ENCODE measurements at regions not wholly inside any gene's neighbourhood (a gene's known extent, or its start where the extent isn't known, plus 50 kb on each side); places are given as distances from the start of the nearest gene placed in this dataset.

GRCh38 chr5:63125392-63125791 lies 546.8 kb downstream of the LRRC70 start:
- no peak overlapping the region for H3K4ac ChIP-seq (ENCODE audit: low read depth, low read length)
- H2BK5ac ChIP-seq (ENCODE audit: low read depth, low read length, poor library complexity, severe bottlenecking): no peak overlapping the region
- H3K9me3 ChIP-seq (ENCODE audit: control insufficient read depth, insufficient read depth, low read length): 0 out of 2 replicates have a peak, but pooled peaks cover 2% of the 10 kb centered on the region
- ChIA-PET POLR2A (ENCODE audit: unreplicated experiment) (no interaction called here), CTCF (interaction anchor here (1.0 kb wide), 1 partner anchor 155 kb away, joined by 4 read pairs; no protein-coding TSS in a partner anchor)
- no peak overlapping the region for H2BK15ac ChIP-seq (ENCODE audit: low read depth, low read length)
- H3K27ac ChIP-seq (ENCODE audit: insufficient read depth, low read length): no peak overlapping the region
- H3K14ac ChIP-seq (replicated peaks; ENCODE audit: low read depth, low read length): no peak overlapping the region
- no peak overlapping the region for H4K8ac ChIP-seq (ENCODE audit: low read depth in 2 of 2, low read length in 2 of 2)
- BruUV-seq (replicated peaks): no TSS peak
- in situ Hi-C loops (cut with MboI; ENCODE audit: low sequenced_read_pairs) (no loop called here), dilution Hi-C loops (cut with HindIII; ENCODE audit: low sequenced_read_pairs, unreplicated experiment) (no loop called here), intact Hi-C loops (cut with micrococcal nuclease) (no loop called here)
- DNase-seq (no peak), ATAC-seq (ENCODE audit: low read depth) (no peak)
- no peak overlapping the region for H3K23ac ChIP-seq (ENCODE audit: low read depth, low read length)
- H2AK5ac ChIP-seq (ENCODE audit: low read depth, low read length): no peak overlapping the region
- H3K36me3 ChIP-seq (ENCODE audit: control insufficient read depth, insufficient read depth, low read length): no peaks in the 10 kb centered on the region
- no peak overlapping the region for H4K91ac ChIP-seq (ENCODE audit: insufficient read depth, low read depth, low read length)
- H2BK20ac ChIP-seq (ENCODE audit: low read depth, low read length): no peak overlapping the region
- no peak for TF ChIP-seq POLR2A (IDR thresholded peaks at IDR 0.05; ENCODE audit: low read depth, low read length)
- TF ChIP-seq USF2 (IDR thresholded peaks at IDR 0.05; ENCODE audit: low read depth, low read length): no peak
- TF ChIP-seq MAZ (IDR thresholded peaks at IDR 0.05; ENCODE audit: borderline replicate concordance, low read depth, low read length): no peak
- TF ChIP-seq CEBPB (IDR thresholded peaks at IDR 0.05; ENCODE audit: low read depth, low read length): no peak
- TF ChIP-seq RFX5 (IDR thresholded peaks at IDR 0.05; ENCODE audit: low read depth, low read length): no peak
- no peak for TF ChIP-seq SMC3 (IDR thresholded peaks at IDR 0.05; ENCODE audit: low read depth, low read length)
- no peak for TF ChIP-seq FOS (IDR thresholded peaks at IDR 0.05; ENCODE audit: low read depth, low read length)
- TF ChIP-seq ELK1 (IDR thresholded peaks at IDR 0.05; ENCODE audit: borderline replicate concordance, low read depth, low read length): no peak
- no peak for TF ChIP-seq RCOR1 (IDR thresholded peaks at IDR 0.05; ENCODE audit: insufficient replicate concordance, low read length)
- TF ChIP-seq CHD1 (IDR thresholded peaks at IDR 0.05; ENCODE audit: low read depth, low read length): no peak
- H3K4me3 ChIP-seq (ENCODE audit: insufficient read depth, low read depth, low read length): no peak overlapping the region
- H3K79me1 ChIP-seq (ENCODE audit: low read depth in 1 of 2, low read length in 2 of 2): no peaks in the 10 kb centered on the region
- H4K5ac ChIP-seq (ENCODE audit: low read depth, low read length): no peak overlapping the region
- no peaks in the 10 kb centered on the region for H4K20me1 ChIP-seq (ENCODE audit: insufficient read depth, low read length)
- no peak overlapping the region for H3K4me2 ChIP-seq (ENCODE audit: low read depth, low read length)
- no peak overlapping the region for H2AFZ ChIP-seq (replicated peaks; ENCODE audit: low read length, poor library complexity)
- H3K4me1 ChIP-seq (ENCODE audit: control insufficient read depth, insufficient read depth, low read length): no peaks in the 10 kb centered on the region
- no peak overlapping the region for H2BK120ac ChIP-seq (ENCODE audit: low read depth, low read length)
- no peak overlapping the region for H2AK9ac ChIP-seq (replicated peaks; ENCODE audit: low read depth, low read length, poor library complexity)
- H3K9ac ChIP-seq (ENCODE audit: low read depth, low read length): no peak overlapping the region
- no peak overlapping the region for H3K56ac ChIP-seq (ENCODE audit: extremely low read depth, insufficient read depth, low read length)
- H3K27me3 ChIP-seq (ENCODE audit: control insufficient read depth, insufficient read depth, low read length): no peaks in the 10 kb centered on the region
- H3K9me1 ChIP-seq (ENCODE audit: insufficient read depth, low read length): no peaks in the 10 kb centered on the region
- H3K18ac ChIP-seq (ENCODE audit: low read depth, low read length): no peak overlapping the region

Data from IMR-90 (cell line).